ENCODE measurements at regions not wholly inside any gene's neighbourhood (a gene's known extent, or its start where the extent isn't known, plus 50 kb on each side); places are given as distances from the start of the nearest gene placed in this dataset.

DNA sequence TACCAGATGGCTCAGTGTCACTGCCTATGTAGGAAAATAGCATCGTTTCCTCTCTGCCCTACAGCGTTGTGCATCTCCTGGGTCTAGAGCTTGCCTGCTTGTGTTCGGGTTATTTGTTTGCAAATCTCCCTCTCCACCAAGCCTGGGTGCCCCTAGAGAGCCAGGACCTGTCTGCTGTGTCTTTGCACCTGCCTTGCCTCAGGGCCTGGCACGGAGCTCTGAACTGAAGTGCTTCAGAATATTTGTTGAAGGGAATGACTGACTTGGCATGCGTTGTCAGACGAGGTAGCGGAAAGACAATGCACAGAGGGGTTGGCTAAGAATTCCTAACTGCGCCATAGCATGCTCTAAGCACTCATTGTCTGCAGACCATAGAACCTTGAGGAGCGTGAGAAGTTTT, 263.4 kb downstream of the FGF9 start:
- DNase-seq = no peak
- H3K27me3 Mint-ChIP-seq = no peaks in the 10 kb centered on the region
- H3K27ac Mint-ChIP-seq = no peak overlapping the region
- H3K4me1 Mint-ChIP-seq = no peaks in the 10 kb centered on the region
- no peaks in the 10 kb centered on the region for H3K36me3 Mint-ChIP-seq (ENCODE audit: low read depth)
- ATAC-seq = no peak
- no peaks in the 10 kb centered on the region for H3K9me3 Mint-ChIP-seq
- no peak overlapping the region for H3K4me3 Mint-ChIP-seq

DNA sequence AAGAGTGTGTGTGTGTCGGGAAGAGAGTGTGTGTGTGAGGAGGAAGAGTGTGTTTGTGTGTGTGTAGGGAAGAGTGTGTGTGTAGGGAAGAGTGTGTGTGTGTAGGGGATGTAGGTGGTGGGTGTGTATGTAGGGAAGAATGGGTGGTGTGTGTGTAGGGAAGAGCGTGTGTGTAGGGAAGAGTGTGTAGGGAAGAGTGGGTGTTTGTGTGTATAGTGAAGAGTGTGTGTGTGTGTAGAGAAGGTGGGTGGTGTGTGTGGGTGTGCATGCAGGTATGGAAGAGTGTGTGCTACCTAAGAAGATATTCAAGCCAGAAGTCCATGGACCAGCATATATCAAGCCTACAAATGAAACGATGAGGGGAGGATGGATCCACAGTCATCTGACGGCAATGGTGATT, 265.8 kb downstream of the FGF9 start:
- Mint-ChIP-seq H3K27me3 (no peaks in the 10 kb centered on the region), H3K4me1 (no peaks in the 10 kb centered on the region), H3K36me3 (ENCODE audit: low read depth) (no peaks in the 10 kb centered on the region), H3K9me3 (no peaks in the 10 kb centered on the region), H3K4me3 (no peak overlapping the region), H3K27ac (no peak overlapping the region)
- ATAC-seq = no peak
- no peak for DNase-seq

DNA sequence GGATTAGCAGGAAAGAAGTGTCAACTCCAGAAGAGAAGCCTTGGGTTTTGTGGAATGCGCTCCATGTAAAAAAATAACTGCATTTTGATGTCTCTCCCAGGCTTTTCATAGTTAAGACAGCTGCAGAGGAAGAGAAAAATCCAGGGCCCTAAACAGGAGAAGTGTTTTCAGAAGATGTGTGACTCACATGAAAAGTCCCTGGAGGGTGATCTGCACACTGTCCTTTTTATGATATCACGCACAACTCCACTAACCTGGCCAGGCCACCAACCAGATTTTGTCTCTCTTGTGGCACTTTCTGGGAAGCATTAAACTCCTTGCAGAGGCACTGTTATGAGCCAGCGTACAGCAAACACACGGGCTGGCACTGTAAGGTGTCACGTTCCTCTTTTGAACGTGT, 267.3 kb downstream of the FGF9 start:
- Mint-ChIP-seq H3K9me3 (peaks cover 5% of the 10 kb centered on the region), H3K4me1 (no peaks in the 10 kb centered on the region), H3K4me3 (no peak overlapping the region), H3K27ac (no peak overlapping the region), H3K36me3 (ENCODE audit: low read depth) (no peaks in the 10 kb centered on the region), H3K27me3 (no peaks in the 10 kb centered on the region)
- DNase-seq (no peak), ATAC-seq (no peak)

DNA sequence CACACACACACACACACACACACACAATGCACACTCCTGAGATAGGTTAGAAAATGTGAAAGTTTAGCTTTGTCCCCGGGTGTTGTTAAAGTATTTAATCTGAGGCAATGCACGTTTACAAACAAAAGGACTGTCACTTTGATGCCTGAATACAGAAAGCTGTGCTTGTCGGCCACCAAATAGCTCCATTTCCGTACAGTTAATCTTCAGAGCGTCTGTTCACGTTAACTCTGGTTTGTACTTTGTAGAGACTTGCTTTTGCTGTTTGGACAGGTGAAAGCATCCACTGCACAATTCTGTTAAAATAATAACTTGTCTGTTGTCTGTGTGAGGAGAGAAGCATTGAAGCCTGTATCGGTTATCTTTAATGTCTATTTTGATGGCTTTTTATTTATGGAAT, 267.8 kb downstream of the FGF9 start:
- peaks cover 7% of the 10 kb centered on the region for H3K9me3 Mint-ChIP-seq
- H3K4me3 Mint-ChIP-seq = no peak overlapping the region
- no peak overlapping the region for H3K27ac Mint-ChIP-seq
- no peaks in the 10 kb centered on the region for H3K36me3 Mint-ChIP-seq (ENCODE audit: low read depth)
- H3K27me3 Mint-ChIP-seq = no peaks in the 10 kb centered on the region
- DNase-seq (no peak), ATAC-seq (no peak)
- H3K4me1 Mint-ChIP-seq = no peaks in the 10 kb centered on the region

DNA sequence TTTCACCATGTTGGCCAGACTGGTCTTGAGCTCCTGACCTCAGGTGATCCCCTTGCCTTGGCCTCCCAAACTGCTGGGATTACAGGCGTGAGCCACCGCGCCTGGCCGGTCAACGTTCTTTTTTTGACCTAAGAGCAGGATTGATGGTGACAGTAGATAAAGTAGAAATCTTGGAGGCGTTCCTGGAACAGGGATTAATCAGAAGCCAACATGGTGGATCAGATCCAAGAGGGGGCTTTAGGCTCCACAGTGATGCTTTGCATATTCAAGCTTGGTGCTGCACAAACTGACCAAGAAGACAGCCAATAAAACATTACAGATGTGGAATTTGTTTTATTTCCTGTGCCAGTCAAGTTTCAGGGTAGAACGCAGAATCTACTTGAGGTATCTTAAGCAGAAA, 271.2 kb downstream of the FGF9 start:
- H3K4me3 Mint-ChIP-seq = no peak overlapping the region
- ATAC-seq (no peak), DNase-seq (no peak)
- H3K27ac Mint-ChIP-seq = no peak overlapping the region
- H3K27me3 Mint-ChIP-seq = no peaks in the 10 kb centered on the region
- H3K4me1 Mint-ChIP-seq = no peaks in the 10 kb centered on the region
- peaks cover 25% of the 10 kb centered on the region for H3K9me3 Mint-ChIP-seq
- H3K36me3 Mint-ChIP-seq (ENCODE audit: low read depth) = peaks cover 5% of the 10 kb centered on the region

DNA sequence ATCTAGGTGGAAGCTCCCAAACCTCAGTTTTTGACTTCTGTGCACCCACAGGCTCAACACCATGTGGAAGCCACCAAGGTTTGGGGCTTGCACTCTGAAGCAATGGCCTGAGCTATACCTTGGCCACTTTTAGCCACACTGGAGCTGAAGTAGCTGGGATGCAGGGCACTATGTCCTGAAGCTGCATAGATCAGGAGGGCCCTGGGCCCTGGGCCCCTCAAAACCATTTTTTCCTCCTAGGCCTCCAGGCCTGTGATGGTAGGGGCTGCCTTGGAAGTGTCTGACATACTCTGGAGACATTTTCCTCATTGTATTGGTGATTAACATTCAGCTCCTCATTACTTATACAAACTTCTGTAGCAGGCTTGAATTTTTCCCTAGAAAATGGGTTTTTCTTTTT, 273.7 kb downstream of the FGF9 start:
- peaks cover 5% of the 10 kb centered on the region for H3K4me1 Mint-ChIP-seq

DNA sequence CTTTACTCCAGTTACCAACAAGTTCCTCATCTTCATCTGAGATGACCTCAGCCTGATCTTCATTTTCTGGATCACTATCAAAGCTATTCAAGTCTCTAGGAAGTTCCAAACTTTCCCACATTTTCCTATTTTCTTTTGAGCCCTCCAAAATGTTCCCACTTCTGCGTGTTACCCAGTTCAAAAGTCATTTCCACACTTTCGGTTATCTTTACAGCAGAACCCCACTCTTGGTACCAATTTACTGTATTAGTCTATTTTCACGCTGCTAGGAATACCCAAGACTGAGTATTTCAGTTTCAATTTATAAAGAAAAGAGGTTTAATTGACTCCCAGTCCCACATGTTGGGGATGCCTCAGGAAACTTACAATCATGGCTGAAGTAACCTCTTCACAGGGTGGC, 274.3 kb downstream of the FGF9 start:
- peaks cover 25% of the 10 kb centered on the region for H3K9me3 Mint-ChIP-seq
- H3K27me3 Mint-ChIP-seq = no peaks in the 10 kb centered on the region
- H3K4me3 Mint-ChIP-seq = no peak overlapping the region
- ATAC-seq = no peak
- DNase-seq = no peak
- H3K27ac Mint-ChIP-seq = no peak overlapping the region
- peaks cover 5% of the 10 kb centered on the region for H3K4me1 Mint-ChIP-seq
- peaks cover 5% of the 10 kb centered on the region for H3K36me3 Mint-ChIP-seq (ENCODE audit: low read depth)

More for the DNA sequence above, 273.7 kb downstream of the FGF9 start:
- Mint-ChIP-seq H3K27me3 (no peaks in the 10 kb centered on the region), H3K4me3 (no peak overlapping the region), H3K9me3 (peaks cover 25% of the 10 kb centered on the region), H3K27ac (no peak overlapping the region), H3K36me3 (ENCODE audit: low read depth) (peaks cover 5% of the 10 kb centered on the region)
- ATAC-seq = no peak
- no peak for DNase-seq

DNA sequence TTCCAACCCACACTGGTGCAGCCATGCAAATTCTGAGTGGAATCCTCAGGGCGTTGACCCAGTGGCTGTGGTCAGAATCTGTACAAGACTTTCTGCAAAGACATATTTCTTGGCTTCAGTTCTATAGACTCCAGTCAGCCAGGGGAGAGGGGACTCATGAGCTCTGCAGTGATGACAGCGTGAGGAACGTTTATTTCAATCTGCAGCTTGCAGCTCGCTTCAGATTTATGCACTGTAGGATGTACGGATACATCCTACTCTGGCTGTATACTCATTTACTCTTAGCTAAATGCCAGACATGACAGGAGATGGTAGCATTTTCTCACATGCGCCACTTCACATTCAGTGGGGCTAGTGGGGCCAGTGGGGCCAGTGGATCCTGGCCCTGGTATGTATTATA, 276.1 kb downstream of the FGF9 start:
- H3K9me3 Mint-ChIP-seq = peaks cover 25% of the 10 kb centered on the region
- no peak overlapping the region for H3K27ac Mint-ChIP-seq
- peaks cover 5% of the 10 kb centered on the region for H3K4me1 Mint-ChIP-seq
- ATAC-seq (no peak), DNase-seq (no peak)
- peaks cover 5% of the 10 kb centered on the region for H3K36me3 Mint-ChIP-seq (ENCODE audit: low read depth)
- no peak overlapping the region for H3K4me3 Mint-ChIP-seq
- H3K27me3 Mint-ChIP-seq = no peaks in the 10 kb centered on the region

DNA sequence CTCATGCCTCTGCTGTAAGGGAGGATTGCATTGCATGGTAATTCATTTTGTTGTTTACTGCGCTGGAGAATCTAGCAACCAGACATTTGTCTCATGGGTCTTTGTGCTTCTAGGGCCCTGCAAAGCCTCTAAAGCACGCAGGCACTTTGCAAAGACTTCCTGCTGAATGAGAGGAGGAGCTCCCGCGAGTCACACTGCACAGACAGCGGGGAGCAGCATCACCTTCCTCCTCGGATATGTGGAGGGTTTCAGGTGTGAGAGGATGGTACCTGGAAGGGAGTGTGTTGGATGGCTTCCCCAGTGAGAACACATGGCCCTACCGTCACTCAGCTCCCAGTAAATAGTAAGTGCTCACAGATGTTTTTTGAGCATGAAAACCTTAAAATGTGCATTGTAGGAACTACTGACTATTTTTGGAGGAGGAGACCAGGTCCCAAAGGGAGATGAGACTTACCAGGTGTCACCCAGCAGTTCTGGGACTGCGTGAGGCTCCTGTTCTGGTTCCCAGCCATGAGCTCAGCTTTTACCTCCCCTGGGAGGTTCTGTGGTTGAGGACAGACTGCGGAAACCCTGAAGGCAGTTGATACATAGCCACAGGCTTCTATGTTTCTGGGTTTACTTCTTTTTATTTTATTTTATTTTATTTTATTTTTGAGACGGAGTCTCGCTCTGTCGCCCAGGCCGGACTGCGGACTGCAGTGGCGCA, 278.0 kb downstream of the FGF9 start:
- H3K4me3 Mint-ChIP-seq = no peak overlapping the region
- ATAC-seq (no peak), DNase-seq (no peak)
- H3K27ac Mint-ChIP-seq = no peak overlapping the region
- H3K4me1 Mint-ChIP-seq = peaks cover 5% of the 10 kb centered on the region
- no peaks in the 10 kb centered on the region for H3K27me3 Mint-ChIP-seq
- peaks cover 5% of the 10 kb centered on the region for H3K36me3 Mint-ChIP-seq (ENCODE audit: low read depth)
- H3K9me3 Mint-ChIP-seq = peaks cover 20% of the 10 kb centered on the region

DNA sequence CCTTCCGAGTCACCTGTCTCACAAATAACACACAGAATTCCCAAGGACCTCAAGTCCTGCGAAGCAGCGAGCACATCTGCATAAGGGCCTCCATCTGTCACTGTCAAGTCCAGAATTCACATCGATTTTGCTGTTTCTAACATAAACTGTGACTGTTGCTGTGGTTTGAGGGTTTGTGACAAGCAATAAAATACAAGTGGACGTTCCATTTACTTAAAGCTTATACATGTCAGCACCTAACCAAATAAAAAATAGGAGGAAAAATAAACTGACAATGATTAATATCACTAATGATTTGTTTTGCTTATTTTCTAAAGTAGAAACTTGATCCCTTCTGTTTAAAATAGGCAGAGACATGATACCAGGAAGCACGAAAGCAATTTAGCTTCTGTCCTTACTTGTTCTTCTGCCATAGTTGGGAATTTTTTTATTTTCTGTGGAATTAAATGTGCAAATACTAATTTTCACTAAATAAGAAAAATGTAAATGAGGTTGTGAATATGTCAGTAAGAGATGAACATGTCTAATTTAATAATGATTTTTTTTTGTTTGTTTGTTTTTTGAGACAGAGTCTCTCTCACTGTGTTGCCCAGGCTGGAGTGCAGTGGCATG, 279.1 kb downstream of the FGF9 start:
- Mint-ChIP-seq H3K36me3 (ENCODE audit: low read depth) (peaks cover 5% of the 10 kb centered on the region), H3K4me1 (peaks cover 5% of the 10 kb centered on the region), H3K9me3 (peaks cover 23% of the 10 kb centered on the region), H3K27ac (no peak overlapping the region), H3K27me3 (no peaks in the 10 kb centered on the region), H3K4me3 (no peak overlapping the region)
- ATAC-seq = no peak
- no peak for DNase-seq

DNA sequence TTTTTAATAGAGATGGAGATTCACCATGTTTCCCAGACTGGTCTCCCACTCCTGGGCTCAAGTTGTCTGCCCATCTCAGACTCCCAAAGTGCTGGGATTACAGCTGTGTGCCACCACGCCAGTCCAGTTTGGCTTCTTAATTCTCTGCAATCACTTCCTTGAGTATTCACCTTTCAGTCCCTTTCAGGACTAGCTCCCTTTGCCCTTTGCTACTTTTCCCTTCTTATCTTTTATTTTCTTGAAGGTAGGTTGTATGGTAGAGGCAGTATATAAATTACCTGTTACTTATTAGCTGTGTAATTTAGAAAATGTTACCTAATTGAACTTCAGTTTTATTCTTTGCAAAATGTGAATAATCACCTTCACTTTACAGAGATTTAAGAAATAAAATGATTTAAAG, 285.8 kb downstream of the FGF9 start:
- Mint-ChIP-seq H3K27me3 (no peaks in the 10 kb centered on the region), H3K9me3 (peaks cover 20% of the 10 kb centered on the region), H3K4me1 (no peaks in the 10 kb centered on the region), H3K4me3 (no peak overlapping the region), H3K36me3 (ENCODE audit: low read depth) (peaks cover 3% of the 10 kb centered on the region), H3K27ac (no peak overlapping the region)
- no peak for ATAC-seq
- DNase-seq = no peak

DNA sequence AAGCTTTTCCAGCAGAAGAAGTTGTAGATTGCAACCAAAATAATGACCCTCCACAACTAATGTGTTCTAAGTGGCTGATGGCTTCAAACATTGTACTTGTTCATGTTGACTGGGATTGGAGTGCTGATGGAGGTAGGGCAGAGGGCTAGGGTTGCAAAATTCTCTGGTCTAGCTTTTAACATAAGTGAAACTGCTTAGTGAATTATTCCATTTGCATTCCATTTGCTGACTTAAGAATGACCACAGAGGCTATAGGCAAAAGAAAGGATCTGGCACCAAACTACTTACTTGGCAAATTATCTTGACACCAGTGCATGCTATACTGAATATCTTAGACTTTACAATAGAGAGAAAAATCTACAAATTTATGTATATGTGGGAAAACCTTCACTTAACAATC, 287.0 kb downstream of the FGF9 start:
- DNase-seq (no peak), ATAC-seq (no peak)
- no peak overlapping the region for H3K4me3 Mint-ChIP-seq
- H3K27me3 Mint-ChIP-seq = no peaks in the 10 kb centered on the region
- no peak overlapping the region for H3K27ac Mint-ChIP-seq
- H3K36me3 Mint-ChIP-seq (ENCODE audit: low read depth) = peaks cover 3% of the 10 kb centered on the region
- no peaks in the 10 kb centered on the region for H3K4me1 Mint-ChIP-seq
- peaks cover 28% of the 10 kb centered on the region for H3K9me3 Mint-ChIP-seq

DNA sequence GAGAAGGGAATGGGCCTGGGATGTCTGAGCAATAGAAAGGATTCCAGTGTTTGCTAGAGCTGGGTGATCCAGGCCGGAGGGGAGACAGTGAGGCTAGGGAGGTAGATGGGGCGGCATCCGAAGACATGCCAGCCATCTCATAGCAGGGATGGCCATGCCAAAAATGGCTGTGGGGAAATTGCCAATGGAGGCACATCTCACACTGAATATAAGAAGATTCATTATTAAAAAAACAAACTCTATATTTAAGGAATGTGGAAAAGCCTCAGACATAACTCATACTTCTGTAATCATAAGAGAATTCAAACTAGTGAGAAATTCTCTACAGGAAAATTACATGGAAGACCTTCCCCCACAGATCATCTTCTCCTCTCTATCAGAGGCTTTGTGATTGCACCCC, 289.2 kb downstream of the FGF9 start:
- Mint-ChIP-seq H3K4me3 (no peak overlapping the region), H3K27ac (no peak overlapping the region), H3K27me3 (no peaks in the 10 kb centered on the region), H3K4me1 (no peaks in the 10 kb centered on the region), H3K9me3 (peaks cover 23% of the 10 kb centered on the region), H3K36me3 (ENCODE audit: low read depth) (peaks cover 3% of the 10 kb centered on the region)
- DNase-seq = no peak
- ATAC-seq = no peak

DNA sequence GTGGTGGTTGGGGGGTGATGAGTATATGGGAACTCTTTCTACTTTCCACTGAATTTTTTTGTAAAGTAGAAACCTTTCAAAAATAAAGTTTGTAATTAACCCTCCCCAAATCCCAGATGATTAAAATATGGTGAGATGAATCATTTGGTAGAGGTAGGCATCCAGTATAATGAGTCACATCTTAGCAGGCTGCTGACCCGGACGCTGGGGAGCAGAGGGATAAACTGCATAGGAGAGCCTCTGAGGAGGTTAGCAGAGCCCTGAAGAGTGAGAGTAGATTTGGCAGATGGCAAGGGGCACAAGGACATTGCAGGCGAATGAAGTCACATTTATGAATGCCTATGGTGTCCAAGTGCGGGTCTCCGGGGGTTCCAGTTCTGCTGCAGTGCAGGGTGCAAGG, 293.8 kb downstream of the FGF9 start:
- H3K4me3 Mint-ChIP-seq = no peak overlapping the region
- ATAC-seq (no peak), DNase-seq (no peak)
- peaks cover 2% of the 10 kb centered on the region for H3K4me1 Mint-ChIP-seq
- H3K27ac Mint-ChIP-seq = no peak overlapping the region
- no peaks in the 10 kb centered on the region for H3K36me3 Mint-ChIP-seq (ENCODE audit: low read depth)
- H3K27me3 Mint-ChIP-seq = no peaks in the 10 kb centered on the region
- H3K9me3 Mint-ChIP-seq = peaks cover 15% of the 10 kb centered on the region

DNA sequence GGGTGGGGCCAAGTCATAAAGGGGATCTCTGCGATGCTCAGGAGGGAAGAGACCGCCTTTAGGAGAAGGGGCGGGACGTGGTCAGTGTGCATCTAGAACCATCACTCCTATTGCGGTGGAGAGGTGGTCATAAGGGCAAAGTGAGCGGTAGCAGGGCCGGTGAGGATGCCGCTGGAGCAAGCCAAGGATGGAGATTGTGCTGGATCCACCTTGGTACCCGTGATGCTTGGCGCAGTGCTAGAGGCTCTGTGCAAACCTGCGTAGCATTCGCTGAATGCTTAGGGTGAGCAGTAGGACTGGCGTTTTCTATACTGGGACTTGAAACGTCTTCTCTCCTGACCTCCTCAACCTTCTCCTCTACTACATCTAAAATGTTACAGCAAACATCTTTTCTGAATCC, 294.2 kb downstream of the FGF9 start:
- Mint-ChIP-seq H3K36me3 (ENCODE audit: low read depth) (no peaks in the 10 kb centered on the region), H3K4me3 (no peak overlapping the region), H3K9me3 (peaks cover 15% of the 10 kb centered on the region), H3K27ac (no peak overlapping the region), H3K4me1 (peaks cover 2% of the 10 kb centered on the region), H3K27me3 (no peaks in the 10 kb centered on the region)
- ATAC-seq (no peak), DNase-seq (no peak)

DNA sequence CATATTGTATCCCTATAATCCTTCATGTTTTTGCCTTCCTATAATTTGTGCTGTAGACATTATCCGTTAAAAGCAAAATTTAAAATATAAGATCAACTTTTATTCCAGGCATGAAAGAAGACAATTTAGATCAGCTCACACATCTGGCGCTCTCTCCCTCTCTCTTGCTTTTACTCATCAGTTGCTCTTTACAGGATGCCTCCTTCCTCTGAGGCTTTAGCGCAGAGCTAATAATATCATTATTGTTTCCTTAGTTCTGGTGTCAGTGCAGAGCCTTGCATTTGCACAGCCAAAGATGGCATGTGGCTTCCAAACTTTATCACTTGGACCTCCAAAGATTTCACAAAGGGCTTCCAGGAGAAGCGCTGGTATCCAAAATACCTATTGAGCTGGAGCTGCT, 295.1 kb downstream of the FGF9 start:
- peaks cover 2% of the 10 kb centered on the region for H3K4me1 Mint-ChIP-seq
- H3K27ac Mint-ChIP-seq = no peak overlapping the region
- H3K9me3 Mint-ChIP-seq = peaks cover 14% of the 10 kb centered on the region
- ATAC-seq (no peak), DNase-seq (no peak)
- no peaks in the 10 kb centered on the region for H3K36me3 Mint-ChIP-seq (ENCODE audit: low read depth)
- H3K27me3 Mint-ChIP-seq = no peaks in the 10 kb centered on the region
- H3K4me3 Mint-ChIP-seq = no peak overlapping the region

Data from activated naive CD8-positive, alpha-beta T cell treated with anti-CD3 and anti-CD28 coated beads, Interleukin-2, amount 50 U/mL, for 24 hours (primary cell).